Neuronal stem cell (in vitro differentiated cells): ENCODE measurements at regions not wholly inside any gene's neighbourhood (a gene's known extent, or its start where the extent isn't known, plus 50 kb on each side); places are given as distances from the start of the nearest gene placed in this dataset.

ENCODE experiments used
- DNase-seq: peaks from one replicate; pipeline ENCODE4 v3.0.0-alpha.2; 2013; ENCODE audit warnings: low spot score
- H2AFZ ChIP-seq: one replicate; pipeline ENCODE4 v1.6.1; 2013; ENCODE audit warnings: mild to moderate bottlenecking, low read length, inconsistent platforms
- H2AK5ac ChIP-seq: 2 replicates; pipeline ENCODE4 v1.6.1; 2013; ENCODE audit warnings: low read depth, mild to moderate bottlenecking, inconsistent platforms, low read length, moderate library complexity, mixed read lengths
- H2BK120ac ChIP-seq: 2 replicates; pipeline ENCODE4 v1.6.1; 2013; ENCODE audit warnings: low read depth, mild to moderate bottlenecking, inconsistent platforms, low read length, moderate library complexity, mixed read lengths
- H2BK12ac ChIP-seq: one replicate; pipeline ENCODE4 v1.6.1; 2013; ENCODE audit warnings: low read length, inconsistent platforms
- H2BK15ac ChIP-seq: 2 replicates; pipeline ENCODE4 v1.6.1; 2013; ENCODE audit warnings: mild to moderate bottlenecking, low read length, inconsistent platforms, mixed read lengths
- H2BK5ac ChIP-seq: one replicate; pipeline ENCODE4 v1.6.1; 2013; ENCODE audit warnings: inconsistent platforms, mild to moderate bottlenecking, low read length, moderate library complexity
- H3K14ac ChIP-seq: one replicate; pipeline ENCODE4 v1.6.1; 2013; ENCODE audit warnings: low read length, inconsistent platforms
- H3K18ac ChIP-seq: 2 replicates; pipeline ENCODE4 v1.6.1; 2013; ENCODE audit warnings: low read length, inconsistent platforms
- H3K23ac ChIP-seq: 2 replicates; pipeline ENCODE4 v1.6.1; 2013; ENCODE audit warnings: low read depth, mild to moderate bottlenecking, mixed read lengths, low read length, inconsistent platforms; ENCODE audit not compliant: poor library complexity
- H3K27ac ChIP-seq: replicated peaks from 3 replicates; pipeline ENCODE4 v1.5.1; 2013; ENCODE audit warnings: low read length, inconsistent platforms
- H3K27me3 ChIP-seq, 3 experiments: 2 replicates each; pipeline ENCODE4 v1.6.1; 2013; ENCODE audit warnings: low read length in 3 of 3, mild to moderate bottlenecking in 2 of 3, inconsistent platforms in 1 of 3, low read depth in 1 of 3, mixed read lengths in 1 of 3, moderate library complexity in 1 of 3; ENCODE audit not compliant: control insufficient read depth in 3 of 3, insufficient read depth in 3 of 3
- H3K36me3 ChIP-seq, 2 donors: replicated peaks in 1 of 2; 2 replicates each; pipeline ENCODE4 v1.6.1; 2013; ENCODE audit warnings: low read length in 2 of 2; ENCODE audit not compliant: control insufficient read depth in 2 of 2, insufficient read depth in 2 of 2
- H3K4ac ChIP-seq: 2 replicates; pipeline ENCODE4 v1.6.1; 2013; ENCODE audit warnings: inconsistent platforms, mild to moderate bottlenecking, low read length, moderate library complexity
- H3K4me1 ChIP-seq, 2 donors: 1 replicate in 1 of 2; 2 replicates in 1 of 2; pipeline ENCODE4 v1.6.1; 2013; ENCODE audit warnings: low read length in 2 of 2, low read depth in 1 of 2; ENCODE audit not compliant: control insufficient read depth in 2 of 2, insufficient read depth in 1 of 2
- H3K4me2 ChIP-seq: one replicate; pipeline ENCODE4 v1.6.1; 2013; ENCODE audit warnings: mild to moderate bottlenecking, low read length, inconsistent platforms; ENCODE audit not compliant: insufficient read depth, poor library complexity, severe bottlenecking
- H3K4me3 ChIP-seq, 2 donors: 2 replicates each; pipeline ENCODE4 v1.5.1; 2013; ENCODE audit warnings: low read length in 2 of 2, mild to moderate bottlenecking in 2 of 2, inconsistent platforms in 1 of 2, moderate library complexity in 1 of 2
- H3K79me1 ChIP-seq: one replicate; pipeline ENCODE4 v1.6.1; 2013; ENCODE audit warnings: low read depth, mild to moderate bottlenecking, inconsistent platforms, low read length, moderate library complexity
- H3K9ac ChIP-seq: one replicate; pipeline ENCODE4 v1.6.1; 2013; ENCODE audit warnings: mild to moderate bottlenecking, low read depth, low read length, inconsistent platforms; ENCODE audit not compliant: poor library complexity
- H3K9me3 ChIP-seq, 2 donors: replicated peaks in 1 of 2; 2 replicates each; pipeline versions ENCODE3 to v1.6.1; 2013; ENCODE audit warnings: low read length in 2 of 2, mild to moderate bottlenecking in 2 of 2, inconsistent platforms in 1 of 2, low read depth in 1 of 2, mixed read lengths in 1 of 2, moderate library complexity in 1 of 2; ENCODE audit not compliant: control insufficient read depth in 2 of 2, insufficient read depth in 1 of 2
- H4K8ac ChIP-seq: one replicate; pipeline ENCODE4 v1.6.1; 2013; ENCODE audit warnings: low read depth, mild to moderate bottlenecking, inconsistent platforms, low read length, moderate library complexity
- H4K91ac ChIP-seq: one replicate; pipeline ENCODE4 v1.6.1; 2013; ENCODE audit warnings: low read length, low read depth, mild to moderate bottlenecking, inconsistent platforms; ENCODE audit not compliant: poor library complexity
- WGBS, 2 donors: extraction: QIAGEN DNeasy Blood & Tissue Kit; methylation state at CpG; one replicate each; pipeline ENCODE4 v1.1.7; 2013; ENCODE audit warnings: missing lambda C conversion rate in 2 of 2, mixed read lengths in 1 of 2; ENCODE audit not compliant: insufficient read length in 2 of 2, insufficient replicate concordance in 1 of 2; ENCODE audit errors: extremely low coverage in 2 of 2; 5-methylcytosine and 5-hydroxymethylcytosine counted together

DNA sequence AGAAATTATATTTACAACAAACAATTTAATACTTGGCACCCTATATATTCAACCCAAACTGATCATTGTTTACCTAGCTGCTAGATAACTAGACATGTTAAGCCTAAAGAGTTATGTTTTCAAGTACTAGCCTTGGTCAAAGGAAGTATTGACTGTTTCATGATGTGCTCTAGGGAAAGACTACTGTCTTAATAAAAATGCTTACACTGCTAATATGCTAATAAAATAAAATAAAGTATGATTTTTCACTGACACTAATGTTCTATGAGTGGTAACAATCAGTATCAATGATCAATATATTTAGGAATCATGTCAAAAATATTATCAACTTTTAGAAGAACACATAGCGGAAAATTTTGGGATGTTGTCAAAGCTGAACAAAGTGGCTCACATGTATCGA lies 225.5 kb downstream of the OSR1 start:
- Histone ChIP-seq H2BK15ac (no peak overlapping the region), H2AFZ (no peak overlapping the region), H3K4me3 (no peak overlapping the region), H3K36me3 (no peaks in the 10 kb centered on the region), H2BK5ac (no peak overlapping the region), H2AK5ac (no peak overlapping the region), H4K91ac (no peak overlapping the region), H3K4ac (no peak overlapping the region), H2BK12ac (no peak overlapping the region), H3K27me3 (peaks cover 0 to 2% (median 0%) of the 10 kb centered on the region in 3 experiments), H2BK120ac (no peak overlapping the region), H3K79me1 (no peaks in the 10 kb centered on the region), H3K4me1 (no peaks in the 10 kb centered on the region), H4K8ac (no peak overlapping the region), H3K9ac (no peak overlapping the region), H3K27ac (no peak overlapping the region), H3K4me2 (no peak overlapping the region), H3K9me3 (peaks cover 0 to 2% of the 10 kb centered on the region in 2 donors), H3K14ac (no peak overlapping the region), H3K23ac (no peak overlapping the region), H3K18ac (no peak overlapping the region)
- DNase-seq: no peak
- WGBS, 2 donors: no CpG with 5 or more reads among the region's 2 CpGs

- H4K8ac ChIP-seq: no peak overlapping the region
- peaks cover 0 to 4% of the 10 kb centered on the region in 2 donors for H3K4me1 ChIP-seq
- no peak overlapping the region for H3K23ac ChIP-seq
- no peak overlapping the region for H2BK15ac ChIP-seq
- H3K4ac ChIP-seq: no peak overlapping the region
- no peak overlapping the region for H3K9ac ChIP-seq
- no peak overlapping the region for H3K14ac ChIP-seq
- DNase-seq: no peak
- no peak overlapping the region for H3K27ac ChIP-seq
- H3K18ac ChIP-seq: no peak overlapping the region
- no peak overlapping the region for H2BK5ac ChIP-seq
- H2BK120ac ChIP-seq: no peak overlapping the region
- H3K4me3 ChIP-seq: no peak overlapping the region
- H2AK5ac ChIP-seq: no peak overlapping the region
- peaks cover 0 to 2% (median 0%) of the 10 kb centered on the region in 3 experiments for H3K27me3 ChIP-seq
- no peak overlapping the region for H4K91ac ChIP-seq
- no peak overlapping the region for H3K4me2 ChIP-seq
- H3K9me3 ChIP-seq: peaks cover 0 to 2% of the 10 kb centered on the region in 2 donors
- no peaks in the 10 kb centered on the region for H3K36me3 ChIP-seq
- no peaks in the 10 kb centered on the region for H3K79me1 ChIP-seq
- no peak overlapping the region for H2BK12ac ChIP-seq
- no CpG with 5 or more reads among the region's 5 CpGs for WGBS, 2 donors
- no peak overlapping the region for H2AFZ ChIP-seq
These were observed 226.6 kb downstream of the OSR1 start for GRCh38 chr2:19131871-19132270.

GRCh38 chr2:19128148-19128547 lies 230.3 kb downstream of the OSR1 start:
- no peak overlapping the region for H3K4me2 ChIP-seq
- no peak overlapping the region for H2AK5ac ChIP-seq
- no peaks in the 10 kb centered on the region for H3K36me3 ChIP-seq
- no peak overlapping the region for H4K91ac ChIP-seq
- no peak for DNase-seq
- H3K4me3 ChIP-seq: no peak overlapping the region
- H2AFZ ChIP-seq: no peak overlapping the region
- H2BK15ac ChIP-seq: no peak overlapping the region
- H2BK12ac ChIP-seq: no peak overlapping the region
- no peaks in the 10 kb centered on the region for H3K27me3 ChIP-seq
- WGBS, 2 donors: no CpG with 5 or more reads among the region's 4 CpGs
- no peaks in the 10 kb centered on the region for H3K9me3 ChIP-seq
- H3K27ac ChIP-seq: no peak overlapping the region
- peak overlapping the region; percentile 40 for H3K9ac ChIP-seq
- H3K79me1 ChIP-seq: no peaks in the 10 kb centered on the region
- H3K4ac ChIP-seq: no peak overlapping the region
- no peak overlapping the region for H4K8ac ChIP-seq
- no peak overlapping the region for H3K14ac ChIP-seq
- H2BK120ac ChIP-seq: no peak overlapping the region
- no peak overlapping the region for H3K18ac ChIP-seq
- no peak overlapping the region for H2BK5ac ChIP-seq
- H3K4me1 ChIP-seq: peaks cover 0 to 8% of the 10 kb centered on the region in 2 donors
- H3K23ac ChIP-seq: no peak overlapping the region

GRCh38 chr2:19127616-19128015 lies 230.8 kb downstream of the OSR1 start:
- Histone ChIP-seq H3K18ac (no peak overlapping the region), H3K79me1 (no peaks in the 10 kb centered on the region), H2BK15ac (no peak overlapping the region), H3K14ac (no peak overlapping the region), H3K4me2 (no peak overlapping the region), H2BK12ac (no peak overlapping the region), H3K27ac (no peak overlapping the region), H3K9me3 (no peaks in the 10 kb centered on the region), H3K27me3 (no peaks in the 10 kb centered on the region), H3K36me3 (no peaks in the 10 kb centered on the region), H3K9ac (no peak overlapping the region), H2BK5ac (no peak overlapping the region), H2BK120ac (no peak overlapping the region), H4K91ac (no peak overlapping the region), H2AFZ (no peak overlapping the region), H3K23ac (no peak overlapping the region), H3K4me3 (no peak overlapping the region), H2AK5ac (no peak overlapping the region), H3K4me1 (peaks cover 0 to 8% of the 10 kb centered on the region in 2 donors), H3K4ac (no peak overlapping the region), H4K8ac (no peak overlapping the region)
- DNase-seq: no peak
- no CpG with 5 or more reads among the region's 3 CpGs for WGBS, 2 donors
